Cardiac fibroblast (primary cell): ENCODE measurements at regions not wholly inside any gene's neighbourhood (a gene's known extent, or its start where the extent isn't known, plus 50 kb on each side); places are given as distances from the start of the nearest gene placed in this dataset.

ENCODE experiments used
- DNase-seq, 2 donors: peaks; one replicate each; pipeline versions ENCODE4 v3.0.0 to v3.0.0-alpha.2; 2010; ENCODE audit warnings: low read depth in 2 of 2
- H3K4me3 ChIP-seq, 2 donors: replicated peaks in 1 of 2; 1 replicate in 1 of 2; 2 replicates in 1 of 2; pipeline ENCODE4 v1.5.1; 2011; ENCODE audit warnings: low read depth in 2 of 2, low read length in 2 of 2, mild to moderate bottlenecking in 2 of 2, moderate library complexity in 1 of 2
- CTCF ChIP-seq: IDR thresholded peaks from one replicate; pipeline ENCODE4 v1.5.1; 2011; ENCODE audit warnings: low read depth, mild to moderate bottlenecking, low read length, inconsistent platforms

GRCh38 chr2:138439733-138440132 lies 61.8 kb upstream of the SPOPL start:
- DNase-seq: no peak
- TF ChIP-seq CTCF: no peak
- H3K4me3 ChIP-seq: no peak overlapping the region

DNA sequence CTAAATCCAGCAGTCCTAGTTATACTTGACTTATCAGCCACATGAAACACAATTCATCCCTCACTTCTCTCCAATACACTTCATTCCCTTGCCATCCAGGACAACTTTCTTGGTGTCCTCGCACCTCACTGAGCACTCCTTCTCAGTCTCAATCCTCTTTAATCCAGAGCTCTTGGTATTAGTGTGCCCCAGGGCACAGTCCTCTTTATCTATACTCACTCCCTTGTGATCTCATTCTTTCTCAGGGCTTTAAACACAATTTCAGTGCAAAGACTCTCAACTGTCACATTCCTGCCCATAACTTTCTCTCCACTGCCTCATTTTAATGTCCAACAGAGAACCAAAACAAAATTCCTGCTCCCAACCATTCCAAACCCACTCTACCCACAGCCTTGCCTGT lies 60.8 kb upstream of the SPOPL start:
- no peak for TF ChIP-seq CTCF
- H3K4me3 ChIP-seq: no peak overlapping the region
- DNase-seq: no peak

GRCh38 chr2:138441916-138442315 lies 59.7 kb upstream of the SPOPL start:
- DNase-seq: no peak
- no peak overlapping the region for H3K4me3 ChIP-seq
- TF ChIP-seq CTCF: no peak

DNA sequence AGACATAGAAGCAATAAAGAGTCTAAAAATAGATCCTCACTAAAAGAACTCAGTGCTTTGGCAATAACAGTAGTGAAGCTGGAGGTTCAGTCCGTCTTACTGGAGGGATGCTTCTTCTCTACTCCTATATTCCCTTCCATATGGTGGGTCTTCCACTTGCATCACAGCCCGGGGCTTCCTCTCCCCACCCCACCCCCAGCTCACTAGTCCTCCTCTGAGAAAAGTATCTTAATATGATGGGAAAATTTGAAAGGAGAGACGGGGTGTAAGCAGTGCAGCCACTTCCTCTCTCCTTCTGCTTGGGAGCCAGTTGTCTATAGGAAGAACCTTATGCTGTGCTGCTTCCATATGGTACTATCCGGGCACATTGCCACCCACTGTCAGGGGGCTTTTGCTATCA lies 57.2 kb upstream of the SPOPL start:
- no peak for TF ChIP-seq CTCF
- H3K4me3 ChIP-seq: no peak overlapping the region
- no peak for DNase-seq

DNA sequence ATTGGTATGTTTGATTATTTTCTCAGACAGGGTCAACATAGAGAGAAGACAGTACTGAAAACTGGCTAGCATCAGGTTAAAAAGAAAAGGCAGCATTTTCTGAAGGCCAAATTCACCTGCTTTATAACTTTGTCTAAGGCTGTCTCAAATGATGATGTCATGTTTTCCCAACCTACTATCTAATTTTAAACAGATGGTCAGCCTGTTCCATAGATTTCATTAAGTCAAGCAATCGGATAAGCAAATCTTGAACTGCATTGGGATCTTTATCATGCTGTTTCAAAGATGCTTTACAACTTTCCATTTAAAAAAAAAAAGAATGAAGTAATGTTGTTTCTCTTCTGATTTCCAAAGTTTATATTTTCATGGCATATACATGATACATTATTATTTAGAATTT lies 56.3 kb upstream of the SPOPL start:
- DNase-seq: no peak
- H3K4me3 ChIP-seq: no peak overlapping the region
- TF ChIP-seq CTCF: no peak

DNA sequence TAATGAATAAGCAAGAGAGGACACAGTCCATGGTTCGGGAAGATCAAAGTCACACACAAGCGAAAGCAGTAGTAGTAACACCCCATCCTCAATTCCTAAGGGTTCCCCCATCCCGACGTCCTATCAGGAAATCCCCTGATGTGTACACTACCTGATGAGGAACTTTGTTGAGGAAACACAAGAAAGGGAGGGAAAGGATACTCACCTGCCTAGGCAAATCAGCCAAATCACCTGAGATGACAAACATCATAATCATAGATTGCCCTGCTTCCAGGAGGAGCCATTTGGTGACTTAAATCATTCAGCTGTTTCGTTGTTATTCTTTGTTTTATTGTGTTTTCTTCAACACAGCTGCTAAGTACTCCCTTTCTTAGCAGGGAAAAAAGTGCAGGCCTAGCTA lies 55.5 kb upstream of the SPOPL start:
- TF ChIP-seq CTCF: no peak
- no peak overlapping the region for H3K4me3 ChIP-seq
- DNase-seq: no peak

- no peak overlapping the region for H3K4me3 ChIP-seq
- DNase-seq: no peak
- no peak for TF ChIP-seq CTCF
Observed at GRCh38 chr2:138447889-138448570, 53.5 kb upstream of the SPOPL start.
